K562 (cell line): ENCODE measurements at regions not wholly inside any gene's neighbourhood (a gene's known extent, or its start where the extent isn't known, plus 50 kb on each side); places are given as distances from the start of the nearest gene placed in this dataset.

Source experiments
- ATAC-seq: fragments of 200-7000 bp; cut with Tn5 transposase; 3 replicates; pipeline ENCODE4 v1.9.1; 2020; ENCODE audit warnings: moderate library complexity
- BruUV-seq: library from RNA; stranded (reverse); fragments of 400-500 nt; replicated peaks from 2 replicates; lab custom pipeline; 2021; lab: Mats Ljungman, UMichigan
- CTCF ChIA-PET: fragments of 300-600 bp; formaldehyde crosslinking; extraction: SDS; loops from one replicate; lab custom pipeline; 2021; ENCODE audit warnings: low intra/inter-chr PET ratio; lab: Yijun Ruan, JAX
- POLR2A ChIA-PET: fragments of 300-600, 350-650 bp; sonication (Branson Sonifier 250); formaldehyde crosslinking; extraction: SDS; loops from one replicate; lab custom pipeline; 2021; ENCODE audit warnings: antibody characterized with exemption, inconsistent platforms; lab: Yijun Ruan, JAX
- DNase-seq, 4 experiments: peaks; one replicate each; pipeline versions ENCODE4 v3.0.0 to v3.0.0-alpha.2; 2011 to 2018; ENCODE audit warnings: low spot score in 3 of 4, mixed read lengths in 3 of 4; ENCODE audit errors: extremely low read depth in 1 of 4
- FAIRE-seq: peaks from 2 replicates; lab custom pipeline; 2011; peaks lifted over from hg19 to GRCh38; lab: Jason Lieb, UNC
- H2AFZ ChIP-seq: 2 replicates; pipeline ENCODE4 v1.6.0; 2011; ENCODE audit warnings: low read depth, low read length, control low read depth, inconsistent platforms
- H3K27ac ChIP-seq: fragments of 200-600 bp; 3 replicates; pipeline ENCODE4 v1.8.0; 2011; ENCODE audit warnings: low read depth, mild to moderate bottlenecking, control low read depth, inconsistent platforms, low read length, moderate library complexity, mixed read lengths; ENCODE audit errors: extremely low read depth
- H3K27me3 ChIP-seq, 2 experiments: fragments of 300-600 bp in 1 of 2; 2 replicates in 1 of 2; 3 replicates in 1 of 2; pipeline versions ENCODE4 v1.6.0 to v1.8.0; 2011; ENCODE audit warnings: inconsistent platforms in 2 of 2, low read length in 2 of 2, mild to moderate bottlenecking in 1 of 2, mixed read lengths in 1 of 2, moderate library complexity in 1 of 2; ENCODE audit not compliant: control insufficient read depth in 2 of 2, insufficient read depth in 2 of 2
- H3K36me3 ChIP-seq: fragments of 300-600 bp; 3 replicates; pipeline ENCODE4 v1.8.0; 2011; ENCODE audit warnings: mild to moderate bottlenecking, low read length, inconsistent platforms; ENCODE audit not compliant: control insufficient read depth, insufficient read depth
- H3K4me1 ChIP-seq, 2 experiments: fragments of 200-600 bp in 1 of 2; replicated peaks in 1 of 2; 2 replicates in 1 of 2; 3 replicates in 1 of 2; pipeline versions ENCODE4 v1.5.1 to v1.8.0; 2011; ENCODE audit warnings: inconsistent platforms in 2 of 2, low read length in 2 of 2, mild to moderate bottlenecking in 1 of 2, mixed read lengths in 1 of 2, moderate library complexity in 1 of 2; ENCODE audit not compliant: control insufficient read depth in 2 of 2, insufficient read depth in 2 of 2
- H3K4me2 ChIP-seq: 2 replicates; pipeline ENCODE4 v1.6.1; 2011; ENCODE audit warnings: low read length, control low read depth, inconsistent platforms, mixed read lengths; ENCODE audit not compliant: insufficient read depth
- H3K4me3 ChIP-seq: fragments of 200-600 bp; sonication (generic), shearing (Covaris generic); 2 replicates; pipeline ENCODE4 v1.5.1; 2016; ENCODE audit warnings: control low read depth, inconsistent platforms
- H3K79me2 ChIP-seq: fragments of 200-600 bp; 3 replicates; pipeline ENCODE4 v1.8.0; 2011; ENCODE audit warnings: low read length, inconsistent platforms; ENCODE audit not compliant: control insufficient read depth, insufficient read depth
- H3K9ac ChIP-seq, 2 experiments: 2 replicates each; pipeline versions ENCODE4 v1.6.0 to v1.6.1; 2011; ENCODE audit warnings: low read depth in 2 of 2, low read length in 2 of 2, control low read depth in 1 of 2, inconsistent platforms in 1 of 2, mild to moderate bottlenecking in 1 of 2, mixed read lengths in 1 of 2; ENCODE audit not compliant: insufficient read depth in 1 of 2
- H3K9me1 ChIP-seq: one replicate; pipeline ENCODE4 v1.6.0; 2011; ENCODE audit warnings: inconsistent platforms, mild to moderate bottlenecking, low read length, moderate library complexity; ENCODE audit not compliant: control insufficient read depth, insufficient read depth
- H3K9me3 ChIP-seq: replicated peaks from 2 replicates; pipeline ENCODE4 v1.5.1; 2011; ENCODE audit warnings: low read depth, low read length, inconsistent platforms; ENCODE audit not compliant: control insufficient read depth, insufficient read depth
- H4K20me1 ChIP-seq: replicated peaks from 2 replicates; pipeline ENCODE4 v1.6.1; 2011; ENCODE audit warnings: low read length, inconsistent platforms, mixed read lengths; ENCODE audit not compliant: control insufficient read depth, insufficient read depth
- AFF1 ChIP-seq, 2 experiments: fragments of 450-650 bp; IDR thresholded peaks; 2 replicates each; pipeline ENCODE4 v1.6.1; 2018; ENCODE audit warnings: mild to moderate bottlenecking in 2 of 2, low read depth in 1 of 2; ENCODE audit not compliant: partially characterized antibody in 2 of 2
- BHLHE40 ChIP-seq: IDR thresholded peaks from 2 replicates; pipeline ENCODE4 v1.6.1; 2011; ENCODE audit warnings: low read length, improper control_type of control experiment
- BRCA1 ChIP-seq, 2 experiments: fragments of 450-650 bp in 1 of 2; sonication (generic) in 1 of 2; formaldehyde crosslinking in 1 of 2; IDR thresholded peaks; 2 replicates each; pipeline versions ENCODE4 v1.5.0 to v1.6.1; 2017 to 2020; ENCODE audit warnings: mild to moderate bottlenecking in 1 of 2, missing genetic modification reagents in 1 of 2
- CAMTA2 ChIP-seq: fragments of 250-450 bp; sonication (Bioruptor Pico); conservative IDR thresholded peaks from 2 replicates; pipeline ENCODE4 v1.5.1; 2022
- CTBP1 ChIP-seq: fragments of 450-650 bp; IDR thresholded peaks from 2 replicates; pipeline ENCODE4 v1.6.1; 2016; ENCODE audit warnings: borderline replicate concordance
- HES1 ChIP-seq: fragments of 450-650 bp; IDR thresholded peaks from 2 replicates; pipeline ENCODE4 v1.6.1; 2016; ENCODE audit warnings: low read depth, mild to moderate bottlenecking, moderate library complexity
- SIN3A ChIP-seq, 2 experiments: fragments of 150-350 bp in 1 of 2; IDR thresholded peaks; 2 replicates each; pipeline ENCODE4 v1.6.1; 2011 to 2016; ENCODE audit warnings: borderline replicate concordance in 2 of 2, low read depth in 2 of 2, low read length in 2 of 2, mild to moderate bottlenecking in 2 of 2, moderate library complexity in 2 of 2; ENCODE audit not compliant: control insufficient read depth in 1 of 2
- SMARCA5 ChIP-seq: fragments of 450-650 bp; IDR thresholded peaks from 2 replicates; pipeline ENCODE4 v1.6.1; 2016
- ZNF23 ChIP-seq: fragments of 250-450 bp; sonication (Bioruptor Pico); IDR thresholded peaks from 2 replicates; pipeline ENCODE4 v1.4.0; 2020; ENCODE audit warnings: mild to moderate bottlenecking
- WGBS: fragments of 100-300 bp; shearing (Covaris generic); methylation state at CpG from one replicate; pipeline ENCODE4 v1.1.6; 2016; ENCODE audit warnings: low coverage, mixed read lengths; ENCODE audit not compliant: insufficient coverage; ENCODE audit errors: missing lambda C conversion rate; 5-methylcytosine and 5-hydroxymethylcytosine counted together
- in situ Hi-C: fragments of 300-500 bp; cut with MboI; formaldehyde crosslinking; loops from 4 replicates; pipeline ENCODE4 v1.15.0; 2018; ENCODE audit warnings: inconsistent platforms, mixed read lengths
- intact Hi-C: fragments of 100-400 bp; cut with micrococcal nuclease; formaldehyde crosslinking; loops from 2 replicates; pipeline ENCODE4 v1.14.2; 2022

- no peaks in the 10 kb centered on the region for H3K9me1 ChIP-seq
- 5% methylated on average over 2 of the region's 2 CpGs for WGBS
- in situ Hi-C loops, result no loop called here
- no peaks in the 10 kb centered on the region for H4K20me1 ChIP-seq
- H2AFZ ChIP-seq, result no peak overlapping the region
- FAIRE-seq (no peak), DNase-seq (no peak), ATAC-seq (no peak)
- no peaks in the 10 kb centered on the region for H3K4me1 ChIP-seq
- H3K4me2 ChIP-seq, result no peak overlapping the region
- POLR2A ChIA-PET, result no interaction called here
- intact Hi-C loops, result no loop called here
- no peak overlapping the region for H3K27ac ChIP-seq
- H3K9ac ChIP-seq, result no peak overlapping the region
- no peak for TF ChIP-seq BRCA1 (IDR thresholded peaks at IDR 0.05)
- no peak for TF ChIP-seq BRCA1 (CRISPR knock-in tag; IDR thresholded peaks at IDR 0.05)
- no peak for TF ChIP-seq AFF1 (IDR thresholded peaks at IDR 0.05; ENCODE audit: low read depth in 1 of 2, partially characterized antibody in 2 of 2)
- TF ChIP-seq SIN3A (IDR thresholded peaks at IDR 0.05; ENCODE audit: borderline replicate concordance in 2 of 2, control insufficient read depth in 1 of 2, low read depth in 2 of 2, low read length in 2 of 2), result no peak
- no peak for TF ChIP-seq SMARCA5
- TF ChIP-seq HES1, result no peak
- TF ChIP-seq BHLHE40, result no peak
- no peak for TF ChIP-seq CTBP1
- TF ChIP-seq CAMTA2 (CRISPR knock-in tag), result no peak
- TF ChIP-seq ZNF23 (CRISPR knock-in tag), result no peak
- no peak overlapping the region for H3K4me3 ChIP-seq
- CTCF ChIA-PET, result no interaction called here
- no TSS peak for BruUV-seq
- no peaks in the 10 kb centered on the region for H3K36me3 ChIP-seq
- no peaks in the 10 kb centered on the region for H3K79me2 ChIP-seq
- no peaks in the 10 kb centered on the region for H3K27me3 ChIP-seq
- H3K9me3 ChIP-seq, result no peaks in the 10 kb centered on the region
These were observed 673.8 kb downstream of the ANKRD7 start for GRCh38 chr7:118898284-118898683.
